OCI-LY7 (cell line): ENCODE measurements at regions not wholly inside any gene's neighbourhood (a gene's known extent, or its start where the extent isn't known, plus 50 kb on each side); places are given as distances from the start of the nearest gene placed in this dataset.

Source experiments
- EZH2phosphoT487 ChIP-seq: fragments of 200-600 bp; sonication (generic); IDR thresholded peaks from 2 replicates; pipeline ENCODE4 v1.6.1; 2018; ENCODE audit warnings: low read depth, borderline replicate concordance, mild to moderate bottlenecking, mixed run types, antibody characterized with exemption, low read length, moderate library complexity, mixed read lengths
- TF ChIP-seq, protein P1 (sequence below): fragments of 200-600 bp; sonication (generic); conservative IDR thresholded peaks from 2 replicates; pipeline ENCODE4 v1.5.1; 2014; ENCODE audit warnings: mild to moderate bottlenecking, antibody characterized with exemption, low read length, moderate library complexity, mixed read lengths

DNA sequence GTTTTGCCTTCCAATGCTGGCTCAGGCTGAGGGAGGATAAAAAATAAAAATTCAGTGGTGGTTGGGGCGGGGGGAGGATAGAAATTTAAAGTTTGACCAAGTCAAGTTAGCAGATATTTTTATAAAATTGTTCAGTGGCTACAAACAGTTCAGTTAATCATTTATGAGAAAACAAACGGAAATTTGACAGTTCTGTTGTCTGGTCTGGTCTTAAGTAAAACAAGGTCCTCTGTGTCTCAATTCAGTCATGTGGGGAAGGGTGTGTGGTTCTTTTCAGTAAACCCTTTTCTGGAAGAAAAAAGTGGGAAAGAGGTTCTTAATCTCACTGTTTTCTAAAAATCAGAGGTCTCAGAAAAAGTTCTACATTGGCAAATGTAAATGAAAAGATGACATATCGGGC is 409.1 kb upstream of the SPANXN4 start:
- TF ChIP-seq, protein P1, sequence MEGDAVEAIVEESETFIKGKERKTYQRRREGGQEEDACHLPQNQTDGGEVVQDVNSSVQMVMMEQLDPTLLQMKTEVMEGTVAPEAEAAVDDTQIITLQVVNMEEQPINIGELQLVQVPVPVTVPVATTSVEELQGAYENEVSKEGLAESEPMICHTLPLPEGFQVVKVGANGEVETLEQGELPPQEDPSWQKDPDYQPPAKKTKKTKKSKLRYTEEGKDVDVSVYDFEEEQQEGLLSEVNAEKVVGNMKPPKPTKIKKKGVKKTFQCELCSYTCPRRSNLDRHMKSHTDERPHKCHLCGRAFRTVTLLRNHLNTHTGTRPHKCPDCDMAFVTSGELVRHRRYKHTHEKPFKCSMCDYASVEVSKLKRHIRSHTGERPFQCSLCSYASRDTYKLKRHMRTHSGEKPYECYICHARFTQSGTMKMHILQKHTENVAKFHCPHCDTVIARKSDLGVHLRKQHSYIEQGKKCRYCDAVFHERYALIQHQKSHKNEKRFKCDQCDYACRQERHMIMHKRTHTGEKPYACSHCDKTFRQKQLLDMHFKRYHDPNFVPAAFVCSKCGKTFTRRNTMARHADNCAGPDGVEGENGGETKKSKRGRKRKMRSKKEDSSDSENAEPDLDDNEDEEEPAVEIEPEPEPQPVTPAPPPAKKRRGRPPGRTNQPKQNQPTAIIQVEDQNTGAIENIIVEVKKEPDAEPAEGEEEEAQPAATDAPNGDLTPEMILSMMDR, result no peak
- TF ChIP-seq EZH2phosphoT487, result no peak
